Central memory CD8-positive, alpha-beta T cell (primary cell): ENCODE measurements at regions not wholly inside any gene's neighbourhood (a gene's known extent, or its start where the extent isn't known, plus 50 kb on each side); places are given as distances from the start of the nearest gene placed in this dataset.

Experiments used
- ATAC-seq: fragments of 150-1000 bp; cut with Tn5 transposase; replicated peaks from 2 replicates; pipeline ENCODE4 v1.10.0; 2022; ENCODE audit warnings: mild to moderate bottlenecking, moderate FRiP score, moderate number of reproducible peaks; ENCODE audit not compliant: poor library complexity, severe bottlenecking; ENCODE audit errors: extremely low read depth
- DNase-seq, 2 donors: peaks; one replicate each; pipeline ENCODE4 v3.0.0; 2021; ENCODE audit warnings: low spot score in 2 of 2
- H3K27ac Mint-ChIP-seq: one replicate; pipeline ENCODE4 v1.8.0; 2022; ENCODE audit warnings: low read depth, mild to moderate bottlenecking, moderate library complexity, mixed read lengths
- H3K27me3 Mint-ChIP-seq: one replicate; pipeline ENCODE4 v1.8.0; 2022; ENCODE audit warnings: mixed read lengths
- H3K36me3 Mint-ChIP-seq: one replicate; pipeline ENCODE4 v1.8.0; 2022; ENCODE audit warnings: mild to moderate bottlenecking, moderate library complexity, mixed read lengths; ENCODE audit not compliant: insufficient read depth
- H3K4me1 Mint-ChIP-seq: one replicate; pipeline ENCODE4 v1.8.0; 2022; ENCODE audit warnings: mixed read lengths
- H3K4me3 Mint-ChIP-seq: one replicate; pipeline ENCODE4 v1.8.0; 2022; ENCODE audit warnings: mild to moderate bottlenecking, moderate library complexity, mixed read lengths
- H3K9me3 Mint-ChIP-seq: one replicate; pipeline ENCODE4 v1.8.0; 2022; ENCODE audit warnings: mixed read lengths

DNA sequence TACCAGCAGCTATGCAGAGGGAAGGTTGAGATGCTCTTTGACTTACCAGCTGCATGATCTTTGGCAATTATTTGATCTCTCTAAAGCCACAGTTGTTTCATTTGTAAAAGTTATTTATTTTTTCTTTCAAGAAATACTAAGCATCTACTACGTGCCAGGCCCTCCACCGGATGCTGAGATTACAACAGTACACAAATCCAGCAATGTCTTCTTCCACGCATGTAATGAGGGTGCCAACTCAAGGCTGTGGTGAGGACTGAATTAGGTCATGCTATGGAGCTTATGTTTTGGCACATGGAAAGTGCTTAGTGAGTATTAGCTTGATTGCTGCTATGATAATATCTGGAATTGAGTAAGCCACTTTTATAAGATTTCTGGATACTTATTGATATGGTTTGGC, 358.2 kb downstream of the IRS2 start:
- H3K27me3 Mint-ChIP-seq, result no peaks in the 10 kb centered on the region
- no peak overlapping the region for H3K27ac Mint-ChIP-seq
- DNase-seq (no peak), ATAC-seq (no peak)
- no peaks in the 10 kb centered on the region for H3K4me1 Mint-ChIP-seq
- peaks cover 11% of the 10 kb centered on the region for H3K9me3 Mint-ChIP-seq
- no peak overlapping the region for H3K4me3 Mint-ChIP-seq
- peaks cover 2% of the 10 kb centered on the region for H3K36me3 Mint-ChIP-seq

DNA sequence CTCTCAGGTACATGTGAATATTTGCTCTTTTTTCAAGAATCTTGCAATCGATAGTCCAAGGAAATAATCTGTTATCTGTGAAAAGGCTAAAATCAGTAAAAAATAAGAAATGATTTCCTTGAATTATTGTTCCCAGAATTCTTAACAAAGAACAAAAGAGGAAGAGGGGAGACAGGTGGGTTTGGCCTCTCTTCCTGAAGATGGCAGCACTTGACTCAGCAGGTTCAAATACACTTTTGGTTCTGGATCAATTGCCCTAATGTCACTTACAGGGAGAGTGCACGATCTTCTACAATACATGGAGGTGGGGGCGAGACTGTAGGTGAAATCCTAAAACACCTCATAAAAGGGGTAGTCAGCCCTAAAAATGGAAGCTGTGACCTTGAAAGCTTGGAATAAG, 358.7 kb downstream of the IRS2 start:
- peaks cover 9% of the 10 kb centered on the region for H3K9me3 Mint-ChIP-seq
- no peak for ATAC-seq
- H3K27me3 Mint-ChIP-seq, result no peaks in the 10 kb centered on the region
- no peak for DNase-seq
- H3K27ac Mint-ChIP-seq, result no peak overlapping the region
- no peaks in the 10 kb centered on the region for H3K4me1 Mint-ChIP-seq
- H3K36me3 Mint-ChIP-seq, result peaks cover 2% of the 10 kb centered on the region
- H3K4me3 Mint-ChIP-seq, result no peak overlapping the region

DNA sequence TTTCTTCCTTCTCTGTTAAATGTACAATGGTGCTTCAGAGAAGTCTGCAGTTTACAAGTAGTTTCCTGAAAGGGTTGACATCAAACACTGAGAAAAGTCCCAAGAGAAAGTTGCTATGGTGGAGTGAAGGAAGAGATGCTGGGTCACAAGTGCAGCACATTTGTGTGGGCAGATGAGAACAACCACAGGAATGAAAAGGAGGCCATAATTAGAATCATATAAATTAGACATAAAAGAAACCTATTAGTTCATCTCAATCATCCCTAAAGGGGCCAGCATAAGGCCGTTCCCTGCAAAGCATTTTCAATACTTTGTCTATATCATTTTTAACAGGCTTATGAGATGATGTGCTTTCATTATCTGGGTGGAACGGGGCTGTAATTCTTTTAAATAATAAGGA, 359.2 kb downstream of the IRS2 start:
- no peaks in the 10 kb centered on the region for H3K27me3 Mint-ChIP-seq
- no peaks in the 10 kb centered on the region for H3K4me1 Mint-ChIP-seq
- H3K9me3 Mint-ChIP-seq, result peaks cover 9% of the 10 kb centered on the region
- ATAC-seq (no peak), DNase-seq (no peak)
- H3K4me3 Mint-ChIP-seq, result no peak overlapping the region
- H3K27ac Mint-ChIP-seq, result no peak overlapping the region
- H3K36me3 Mint-ChIP-seq, result peaks cover 2% of the 10 kb centered on the region

DNA sequence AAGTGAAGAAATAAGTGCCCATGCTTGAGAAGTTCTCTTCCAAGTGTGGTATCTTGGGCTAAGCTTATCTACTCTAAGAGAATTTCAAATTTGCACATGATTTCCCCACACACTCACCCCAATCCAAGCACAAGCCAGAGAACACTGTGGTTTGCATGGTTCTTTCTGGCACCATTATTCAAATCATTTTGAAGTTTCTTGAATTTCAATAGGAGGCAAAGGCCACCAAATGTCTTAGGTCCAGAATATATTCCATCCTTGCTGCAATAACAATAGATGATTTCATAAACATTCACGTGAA, 359.7 kb downstream of the IRS2 start:
- Mint-ChIP-seq H3K27me3 (no peaks in the 10 kb centered on the region), H3K4me3 (no peak overlapping the region), H3K36me3 (peaks cover 2% of the 10 kb centered on the region), H3K27ac (no peak overlapping the region), H3K9me3 (peaks cover 9% of the 10 kb centered on the region), H3K4me1 (no peaks in the 10 kb centered on the region)
- ATAC-seq (no peak), DNase-seq (no peak)

DNA sequence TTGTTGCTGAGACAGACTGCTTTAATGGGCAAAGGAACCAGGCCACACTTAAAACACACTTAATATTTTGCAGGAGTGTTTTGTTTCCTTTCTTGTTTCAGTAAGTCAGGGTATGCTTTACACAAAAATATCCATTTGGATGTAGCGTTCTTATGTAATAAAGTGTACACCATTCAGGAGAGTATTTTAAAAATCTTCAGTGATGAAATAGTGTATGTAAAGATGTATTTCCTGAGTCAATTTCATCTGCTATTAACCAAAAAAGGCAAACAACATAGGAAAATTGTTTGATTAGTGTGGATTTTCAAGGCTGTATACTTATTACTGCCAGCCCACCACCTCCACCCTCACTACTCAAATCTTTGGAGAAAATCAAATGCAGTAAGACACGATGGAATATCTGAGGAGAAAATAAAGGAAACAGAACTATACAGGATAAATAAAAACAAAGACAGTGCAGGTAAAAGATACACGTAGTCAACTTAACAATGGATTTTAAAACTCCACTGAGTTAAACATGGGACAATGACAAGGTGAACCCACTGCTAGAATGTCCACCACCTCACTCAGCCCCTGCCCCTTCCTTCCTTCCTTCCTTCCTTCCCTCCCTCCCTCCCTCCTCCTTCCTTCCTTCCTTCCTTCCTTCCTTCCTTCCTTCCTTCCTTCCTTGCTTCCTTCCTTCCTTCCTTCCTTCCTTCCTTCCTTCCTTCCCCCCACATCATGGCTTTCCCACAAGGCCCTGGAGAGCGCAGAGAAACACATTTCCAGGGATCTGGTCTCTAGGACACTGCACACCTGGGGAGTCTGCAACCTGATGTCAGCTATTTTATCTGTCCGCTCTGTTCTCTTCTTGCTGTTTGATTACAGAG, 360.3 kb downstream of the IRS2 start:
- Mint-ChIP-seq H3K27me3 (no peaks in the 10 kb centered on the region), H3K4me1 (no peaks in the 10 kb centered on the region), H3K36me3 (peaks cover 2% of the 10 kb centered on the region), H3K27ac (no peak overlapping the region), H3K4me3 (no peak overlapping the region), H3K9me3 (peaks cover 9% of the 10 kb centered on the region)
- no peak for DNase-seq
- no peak for ATAC-seq

GRCh38 chr13:109422161-109422560, 364.2 kb downstream of the IRS2 start:
- H3K4me1 Mint-ChIP-seq, result no peaks in the 10 kb centered on the region
- H3K27ac Mint-ChIP-seq, result no peak overlapping the region
- H3K9me3 Mint-ChIP-seq, result no peaks in the 10 kb centered on the region
- H3K27me3 Mint-ChIP-seq, result no peaks in the 10 kb centered on the region
- no peak overlapping the region for H3K4me3 Mint-ChIP-seq
- peaks cover 2% of the 10 kb centered on the region for H3K36me3 Mint-ChIP-seq
- DNase-seq (no peak), ATAC-seq (no peak)

DNA sequence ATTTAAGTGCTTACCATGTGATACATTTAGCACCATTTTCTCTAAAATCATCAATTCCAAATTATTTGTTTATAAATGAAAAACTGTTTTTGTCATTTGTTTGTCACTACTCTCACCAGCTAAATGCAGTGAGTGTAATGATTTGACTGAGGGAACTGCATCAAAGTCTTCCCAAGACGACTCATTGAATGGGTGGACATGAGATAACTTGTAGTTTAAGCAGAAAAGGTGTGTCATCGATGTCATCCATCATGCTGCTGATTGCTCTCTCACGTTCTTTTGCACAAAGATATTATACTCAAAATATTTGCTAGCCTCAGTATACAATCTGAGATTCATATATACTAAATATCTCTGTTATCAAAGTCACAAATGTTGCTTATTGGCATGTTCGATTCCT, 366.5 kb downstream of the IRS2 start:
- H3K4me3 Mint-ChIP-seq, result no peak overlapping the region
- H3K9me3 Mint-ChIP-seq, result peaks cover 7% of the 10 kb centered on the region
- H3K27ac Mint-ChIP-seq, result no peak overlapping the region
- H3K36me3 Mint-ChIP-seq, result no peaks in the 10 kb centered on the region
- no peaks in the 10 kb centered on the region for H3K27me3 Mint-ChIP-seq
- H3K4me1 Mint-ChIP-seq, result no peaks in the 10 kb centered on the region
- no peak for DNase-seq
- ATAC-seq, result no peak

DNA sequence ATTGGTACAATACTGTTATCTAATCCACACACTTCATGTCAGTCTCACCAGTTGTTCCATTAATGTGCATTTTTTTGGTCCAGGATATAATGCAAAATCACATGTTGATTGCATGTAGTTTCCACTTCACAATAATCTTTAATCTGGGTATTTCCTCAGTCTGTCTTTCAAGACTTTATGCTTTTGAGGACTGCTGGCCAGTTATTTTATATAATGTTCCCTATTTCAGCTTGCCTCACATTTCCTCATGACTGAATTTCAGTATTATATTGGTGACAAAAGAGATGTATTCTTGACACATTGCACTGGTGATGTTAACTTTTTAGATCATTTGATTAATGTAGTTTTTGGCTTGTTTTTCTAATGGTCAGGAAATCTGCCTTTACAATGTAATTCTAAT, 368.3 kb downstream of the IRS2 start:
- no peak overlapping the region for H3K4me3 Mint-ChIP-seq
- no peaks in the 10 kb centered on the region for H3K27me3 Mint-ChIP-seq
- no peaks in the 10 kb centered on the region for H3K36me3 Mint-ChIP-seq
- ATAC-seq (no peak), DNase-seq (no peak)
- H3K4me1 Mint-ChIP-seq, result no peaks in the 10 kb centered on the region
- H3K27ac Mint-ChIP-seq, result no peak overlapping the region
- peaks cover 7% of the 10 kb centered on the region for H3K9me3 Mint-ChIP-seq

DNA sequence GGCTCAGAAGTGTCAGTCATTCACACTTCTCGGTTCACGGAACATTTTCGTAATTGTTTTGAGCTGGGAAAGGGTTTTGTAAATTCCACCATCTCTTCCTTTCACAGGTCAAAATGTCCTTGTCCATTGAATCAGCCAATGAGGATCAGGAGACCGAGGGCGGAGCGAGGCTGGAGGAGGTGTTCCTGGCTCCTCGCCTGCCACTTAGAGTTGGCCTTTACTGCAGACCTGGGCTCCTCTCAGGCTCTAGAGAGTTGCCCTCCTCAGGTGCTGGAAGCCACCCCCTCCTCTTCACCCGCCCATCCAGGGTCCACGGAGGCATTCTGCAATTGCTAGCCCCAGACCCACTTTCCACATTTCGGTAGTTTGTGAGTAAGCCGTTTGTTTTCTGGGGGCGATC, 370.4 kb downstream of the IRS2 start:
- ATAC-seq (no peak), DNase-seq (no peak)
- Mint-ChIP-seq H3K27ac (no peak overlapping the region), H3K4me1 (no peaks in the 10 kb centered on the region), H3K27me3 (no peaks in the 10 kb centered on the region), H3K9me3 (peaks cover 7% of the 10 kb centered on the region), H3K36me3 (peaks cover 2% of the 10 kb centered on the region), H3K4me3 (no peak overlapping the region)

DNA sequence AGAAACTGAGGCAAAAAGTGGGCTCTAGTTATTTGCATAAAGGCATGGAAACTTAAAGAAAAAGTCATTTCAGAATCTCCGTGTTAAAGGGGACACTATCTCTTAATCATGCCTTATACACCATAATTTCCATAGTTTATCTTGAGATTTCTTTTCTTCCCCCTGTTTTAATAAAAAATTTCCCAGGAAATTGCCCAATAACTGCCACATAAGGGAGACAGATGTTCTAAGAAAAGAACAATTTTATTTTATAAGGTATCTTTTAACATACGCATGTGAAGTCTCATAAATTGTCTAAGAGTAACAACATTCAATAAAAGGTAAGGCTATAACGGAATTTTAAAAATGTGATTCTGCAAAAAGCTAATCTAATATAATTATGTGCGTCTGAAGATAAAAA, 371.3 kb downstream of the IRS2 start:
- Mint-ChIP-seq H3K9me3 (peaks cover 7% of the 10 kb centered on the region), H3K36me3 (peaks cover 2% of the 10 kb centered on the region), H3K27ac (no peak overlapping the region), H3K4me3 (no peak overlapping the region), H3K27me3 (no peaks in the 10 kb centered on the region), H3K4me1 (no peaks in the 10 kb centered on the region)
- ATAC-seq, result no peak
- no peak for DNase-seq

GRCh38 chr13:109412283-109412901, 374.0 kb downstream of the IRS2 start:
- Mint-ChIP-seq H3K4me1 (no peaks in the 10 kb centered on the region), H3K27me3 (no peaks in the 10 kb centered on the region), H3K36me3 (peaks cover 4% of the 10 kb centered on the region), H3K27ac (no peak overlapping the region), H3K9me3 (peaks cover 7% of the 10 kb centered on the region), H3K4me3 (no peak overlapping the region)
- DNase-seq (no peak), ATAC-seq (no peak)

DNA sequence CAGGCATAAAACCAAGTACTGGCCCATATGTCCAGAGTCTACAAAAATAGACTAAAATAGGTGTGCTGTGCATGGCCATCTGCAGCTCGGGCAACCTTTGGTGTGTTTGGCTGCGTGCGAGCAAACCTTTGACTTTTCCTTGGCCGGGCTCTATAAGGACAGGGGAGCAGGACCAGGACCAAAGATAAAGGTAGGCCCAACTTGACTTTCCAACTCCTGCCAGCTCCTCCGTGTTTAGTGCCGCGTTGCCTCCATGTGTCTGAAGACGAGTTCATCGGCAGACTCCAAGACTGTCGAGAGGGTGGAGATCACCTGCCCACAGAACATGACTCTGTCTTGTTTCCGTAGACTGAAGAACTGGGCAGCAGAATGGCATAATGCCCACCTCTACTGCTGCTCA, 375.5 kb downstream of the IRS2 start:
- ATAC-seq (no peak), DNase-seq (no peak)
- H3K9me3 Mint-ChIP-seq, result no peaks in the 10 kb centered on the region
- H3K4me3 Mint-ChIP-seq, result no peak overlapping the region
- H3K27ac Mint-ChIP-seq, result no peak overlapping the region
- peaks cover 4% of the 10 kb centered on the region for H3K36me3 Mint-ChIP-seq
- H3K4me1 Mint-ChIP-seq, result no peaks in the 10 kb centered on the region
- no peaks in the 10 kb centered on the region for H3K27me3 Mint-ChIP-seq

DNA sequence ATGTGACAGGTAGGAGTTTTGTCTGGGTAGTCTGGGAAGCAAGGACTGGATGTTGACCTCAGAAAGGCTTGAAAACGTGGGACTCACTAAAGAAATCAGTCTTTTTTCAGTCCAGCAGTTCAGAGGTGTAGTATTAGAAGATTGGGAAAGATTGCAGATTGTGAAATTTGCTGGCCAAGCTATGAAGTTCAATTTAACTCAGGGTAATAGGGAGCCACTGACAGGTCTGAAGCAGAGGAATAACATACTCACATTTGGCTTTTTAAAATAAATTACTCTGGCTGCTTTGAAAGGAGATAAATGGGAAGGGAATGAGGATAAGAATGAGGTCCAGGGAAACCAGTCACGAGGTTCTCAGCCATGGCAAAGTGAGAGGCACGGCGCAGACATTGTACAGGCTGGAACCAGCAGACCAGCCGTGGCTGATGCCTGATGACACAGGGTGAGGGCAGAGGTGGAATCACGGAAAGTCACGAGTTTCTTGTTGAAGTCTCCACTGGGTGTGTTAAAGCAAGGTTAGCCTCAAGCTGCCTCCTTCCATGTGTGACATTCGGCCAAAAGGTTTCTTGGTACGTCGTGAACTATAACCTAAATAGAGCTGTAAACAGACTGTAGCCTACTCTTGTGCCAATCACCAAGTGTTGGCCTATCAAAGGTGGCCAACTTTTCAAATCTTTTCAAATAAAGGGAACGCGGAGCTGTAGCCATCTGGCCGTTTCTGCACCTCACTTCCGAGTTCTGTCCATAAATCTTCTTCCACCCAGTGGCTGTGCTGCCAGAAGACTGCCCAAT, 377.6 kb downstream of the IRS2 start:
- H3K9me3 Mint-ChIP-seq, result no peaks in the 10 kb centered on the region
- no peak overlapping the region for H3K27ac Mint-ChIP-seq
- H3K36me3 Mint-ChIP-seq, result peaks cover 4% of the 10 kb centered on the region
- DNase-seq (no peak), ATAC-seq (no peak)
- no peaks in the 10 kb centered on the region for H3K4me1 Mint-ChIP-seq
- no peak overlapping the region for H3K4me3 Mint-ChIP-seq
- no peaks in the 10 kb centered on the region for H3K27me3 Mint-ChIP-seq
